ENCODE measurements at regions not wholly inside any gene's neighbourhood (a gene's known extent, or its start where the extent isn't known, plus 50 kb on each side); places are given as distances from the start of the nearest gene placed in this dataset.

GRCh38 chrX:52280812-52281211 is 88.0 kb upstream of the XAGE2 start:
- BruUV-seq (replicated peaks) = no TSS peak
- H3K9ac ChIP-seq (ENCODE audit: control insufficient read depth, insufficient read depth, low read length) = no peak overlapping the region
- H3K4me2 ChIP-seq (ENCODE audit: control insufficient read depth, insufficient read depth) = no peak overlapping the region
- H3K27me3 ChIP-seq (replicated peaks in 1 of 2; ENCODE audit: control insufficient read depth in 2 of 2, insufficient read depth in 2 of 2, low read length in 1 of 2) = no peaks in the 10 kb centered on the region
- 50% methylated on average over 2 of the region's 2 CpGs for WGBS (ENCODE audit: insufficient coverage, insufficient replicate concordance, low lambda C conversion rate, missing lambda C conversion rate)
- H3K36me3 ChIP-seq (ENCODE audit: control insufficient read depth in 2 of 2, insufficient read depth in 2 of 2, low read length in 1 of 2) = no peaks in the 10 kb centered on the region
- TF ChIP-seq SKIL (IDR thresholded peaks at IDR 0.05; ENCODE audit: low read depth, poor library complexity, severe bottlenecking) (no peak), SP1 (IDR thresholded peaks at IDR 0.05; ENCODE audit: low read depth, low read length) (no peak), CBX5 (IDR thresholded peaks at IDR 0.05; ENCODE audit: low read depth) (no peak), TAF1 (IDR thresholded peaks at IDR 0.05; ENCODE audit: borderline replicate concordance, low read depth, low read length) (no peak), FOS (IDR thresholded peaks at IDR 0.05; ENCODE audit: borderline replicate concordance, extremely low read depth, insufficient read length) (no peak), SIX5 (IDR thresholded peaks at IDR 0.05; ENCODE audit: low read depth, low read length, severe bottlenecking) (no peak), TCF7 (IDR thresholded peaks at IDR 0.05; ENCODE audit: borderline replicate concordance) (no peak), HDAC2 (IDR thresholded peaks at IDR 0.05) (no peak)
- TF ChIP-seq, protein P1, sequence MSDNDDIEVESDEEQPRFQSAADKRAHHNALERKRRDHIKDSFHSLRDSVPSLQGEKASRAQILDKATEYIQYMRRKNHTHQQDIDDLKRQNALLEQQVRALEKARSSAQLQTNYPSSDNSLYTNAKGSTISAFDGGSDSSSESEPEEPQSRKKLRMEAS (IDR thresholded peaks at IDR 0.05; ENCODE audit: low read depth, low read length) = no peak
- SMC1A ChIA-PET (ENCODE audit: uncharacterized antibody, unreplicated experiment) = no interaction called here
- H3K9me3 ChIP-seq (replicated peaks; ENCODE audit: control insufficient read depth, insufficient read depth, low read length) = no peaks in the 10 kb centered on the region; the same call in 2 of the 3 replicates
- DNase-seq (ENCODE audit: low read depth, low spot score) (no peak), FAIRE-seq (no peak), ATAC-seq (no peak)
- POLR2A ChIA-PET = no interaction called here
- H4K20me1 ChIP-seq (ENCODE audit: control insufficient read depth, insufficient read depth) = no peaks in the 10 kb centered on the region
- intact Hi-C loops (cut with micrococcal nuclease; ENCODE audit: unreplicated experiment) (no loop called here), in situ Hi-C loops (cut with MboI) (no loop called here)
- H3K27ac ChIP-seq (ENCODE audit: control insufficient read depth, insufficient read depth) = no peak overlapping the region
- H3K4me3 ChIP-seq = no peak overlapping the region
- RAD21 ChIA-PET (ENCODE audit: unreplicated experiment) = no interaction called here
- H3K4me1 ChIP-seq (ENCODE audit: control insufficient read depth, insufficient read depth, low read length) = no peaks in the 10 kb centered on the region
- H2AFZ ChIP-seq (ENCODE audit: control insufficient read depth, low read depth, low read length) = no peak overlapping the region
- H3K79me2 ChIP-seq (ENCODE audit: control insufficient read depth, insufficient read depth, low read length) = no peaks in the 10 kb centered on the region
- CTCF ChIA-PET = no interaction called here

Measured in GM12878 (cell line).